ENCODE measurements at regions not wholly inside any gene's neighbourhood (a gene's known extent, or its start where the extent isn't known, plus 50 kb on each side); places are given as distances from the start of the nearest gene placed in this dataset.

DNA sequence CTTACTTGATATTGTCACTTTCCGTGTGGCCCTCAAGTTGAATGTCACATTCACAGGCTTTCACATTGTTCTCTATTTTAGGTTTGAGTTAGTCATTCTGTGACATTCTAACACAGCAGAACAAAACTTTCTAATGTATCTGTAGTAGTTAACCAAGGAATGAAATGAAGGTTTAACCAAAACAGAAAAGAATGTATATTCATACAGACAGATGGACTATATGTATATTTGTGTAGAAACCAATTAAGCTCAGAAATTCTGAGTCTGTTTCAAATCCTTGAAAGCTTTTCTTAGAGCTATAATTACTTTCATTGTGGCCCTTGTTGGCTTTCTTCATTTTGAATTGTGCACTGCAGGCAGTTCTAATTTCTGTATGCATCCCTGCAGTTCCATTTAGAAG, 654.7 kb downstream of the LRRC70 start (continued):
- TF ChIP-seq, protein P1, sequence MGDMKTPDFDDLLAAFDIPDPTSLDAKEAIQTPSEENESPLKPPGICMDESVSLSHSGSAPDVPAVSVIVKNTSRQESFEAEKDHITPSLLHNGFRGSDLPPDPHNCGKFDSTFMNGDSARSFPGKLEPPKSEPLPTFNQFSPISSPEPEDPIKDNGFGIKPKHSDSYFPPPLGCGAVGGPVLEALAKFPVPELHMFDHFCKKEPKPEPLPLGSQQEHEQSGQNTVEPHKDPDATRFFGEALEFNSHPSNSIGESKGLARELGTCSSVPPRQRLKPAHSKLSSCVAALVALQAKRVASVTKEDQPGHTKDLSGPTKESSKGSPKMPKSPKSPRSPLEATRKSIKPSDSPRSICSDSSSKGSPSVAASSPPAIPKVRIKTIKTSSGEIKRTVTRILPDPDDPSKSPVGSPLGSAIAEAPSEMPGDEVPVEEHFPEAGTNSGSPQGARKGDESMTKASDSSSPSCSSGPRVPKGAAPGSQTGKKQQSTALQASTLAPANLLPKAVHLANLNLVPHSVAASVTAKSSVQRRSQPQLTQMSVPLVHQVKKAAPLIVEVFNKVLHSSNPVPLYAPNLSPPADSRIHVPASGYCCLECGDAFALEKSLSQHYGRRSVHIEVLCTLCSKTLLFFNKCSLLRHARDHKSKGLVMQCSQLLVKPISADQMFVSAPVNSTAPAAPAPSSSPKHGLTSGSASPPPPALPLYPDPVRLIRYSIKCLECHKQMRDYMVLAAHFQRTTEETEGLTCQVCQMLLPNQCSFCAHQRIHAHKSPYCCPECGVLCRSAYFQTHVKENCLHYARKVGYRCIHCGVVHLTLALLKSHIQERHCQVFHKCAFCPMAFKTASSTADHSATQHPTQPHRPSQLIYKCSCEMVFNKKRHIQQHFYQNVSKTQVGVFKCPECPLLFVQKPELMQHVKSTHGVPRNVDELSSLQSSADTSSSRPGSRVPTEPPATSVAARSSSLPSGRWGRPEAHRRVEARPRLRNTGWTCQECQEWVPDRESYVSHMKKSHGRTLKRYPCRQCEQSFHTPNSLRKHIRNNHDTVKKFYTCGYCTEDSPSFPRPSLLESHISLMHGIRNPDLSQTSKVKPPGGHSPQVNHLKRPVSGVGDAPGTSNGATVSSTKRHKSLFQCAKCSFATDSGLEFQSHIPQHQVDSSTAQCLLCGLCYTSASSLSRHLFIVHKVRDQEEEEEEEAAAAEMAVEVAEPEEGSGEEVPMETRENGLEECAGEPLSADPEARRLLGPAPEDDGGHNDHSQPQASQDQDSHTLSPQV (IDR thresholded peaks at IDR 0.05), result no peak
- TF ChIP-seq RAD21 (IDR thresholded peaks at IDR 0.05; ENCODE audit: insufficient read depth, low read depth, low read length) (no peak), HCFC1 (IDR thresholded peaks at IDR 0.05; ENCODE audit: low read length) (no peak), ZNF24 (IDR thresholded peaks at IDR 0.05) (no peak), MTA2 (IDR thresholded peaks at IDR 0.05; ENCODE audit: low read depth) (no peak)
- TF ChIP-seq, protein P2, sequence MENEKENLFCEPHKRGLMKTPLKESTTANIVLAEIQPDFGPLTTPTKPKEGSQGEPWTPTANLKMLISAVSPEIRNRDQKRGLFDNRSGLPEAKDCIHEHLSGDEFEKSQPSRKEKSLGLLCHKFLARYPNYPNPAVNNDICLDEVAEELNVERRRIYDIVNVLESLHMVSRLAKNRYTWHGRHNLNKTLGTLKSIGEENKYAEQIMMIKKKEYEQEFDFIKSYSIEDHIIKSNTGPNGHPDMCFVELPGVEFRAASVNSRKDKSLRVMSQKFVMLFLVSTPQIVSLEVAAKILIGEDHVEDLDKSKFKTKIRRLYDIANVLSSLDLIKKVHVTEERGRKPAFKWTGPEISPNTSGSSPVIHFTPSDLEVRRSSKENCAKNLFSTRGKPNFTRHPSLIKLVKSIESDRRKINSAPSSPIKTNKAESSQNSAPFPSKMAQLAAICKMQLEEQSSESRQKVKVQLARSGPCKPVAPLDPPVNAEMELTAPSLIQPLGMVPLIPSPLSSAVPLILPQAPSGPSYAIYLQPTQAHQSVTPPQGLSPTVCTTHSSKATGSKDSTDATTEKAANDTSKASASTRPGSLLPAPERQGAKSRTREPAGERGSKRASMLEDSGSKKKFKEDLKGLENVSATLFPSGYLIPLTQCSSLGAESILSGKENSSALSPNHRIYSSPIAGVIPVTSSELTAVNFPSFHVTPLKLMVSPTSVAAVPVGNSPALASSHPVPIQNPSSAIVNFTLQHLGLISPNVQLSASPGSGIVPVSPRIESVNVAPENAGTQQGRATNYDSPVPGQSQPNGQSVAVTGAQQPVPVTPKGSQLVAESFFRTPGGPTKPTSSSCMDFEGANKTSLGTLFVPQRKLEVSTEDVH (IDR thresholded peaks at IDR 0.05; ENCODE audit: low read depth, partially characterized antibody), result no peak

DNA sequence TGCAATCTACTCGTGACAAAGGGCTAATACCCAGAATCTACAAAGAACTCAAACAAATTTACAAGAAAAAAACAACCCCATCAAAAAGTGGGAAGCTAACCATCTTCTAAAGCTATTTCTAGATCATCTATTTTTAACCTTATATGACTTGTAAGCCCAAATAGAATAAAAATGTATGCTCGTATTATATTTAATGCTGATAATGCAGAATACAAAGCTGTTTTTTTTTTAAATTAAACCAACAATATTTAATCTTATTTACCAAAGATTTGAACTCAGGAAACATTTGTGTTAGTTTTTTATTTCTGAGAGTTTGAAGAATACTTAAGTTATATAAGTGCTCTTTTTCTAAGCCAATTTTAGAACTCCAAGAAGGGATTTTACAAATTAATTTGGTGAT, 652.1 kb downstream of the LRRC70 start:
- H3K27me3 ChIP-seq (replicated peaks in 1 of 2; ENCODE audit: control insufficient read depth in 2 of 2, insufficient read depth in 2 of 2, low read length in 1 of 2), result no peaks in the 10 kb centered on the region
- ATAC-seq, result no peak
- no peak overlapping the region for H3K27ac ChIP-seq (ENCODE audit: control insufficient read depth, insufficient read depth)
- no peaks in the 10 kb centered on the region for H3K9me3 ChIP-seq (replicated peaks; ENCODE audit: control insufficient read depth, insufficient read depth, low read length)
- in situ Hi-C loops (cut with MboI), result no loop called here
- ChIA-PET RAD21 (ENCODE audit: unreplicated experiment) (no interaction called here), CTCF (no interaction called here), SMC1A (ENCODE audit: uncharacterized antibody, unreplicated experiment) (interaction anchor here (0.9 to 1.6 kb wide), 3 partner anchors 10 to 13 kb away, joined by 3 to 4 read pairs (median 4); no protein-coding TSS in a partner anchor), POLR2A (no interaction called here)
- 6% methylated on average over 2 of the region's 2 CpGs for WGBS (ENCODE audit: insufficient coverage, insufficient replicate concordance, low lambda C conversion rate, missing lambda C conversion rate)
- no peak overlapping the region for H3K4me2 ChIP-seq (ENCODE audit: control insufficient read depth, insufficient read depth)
- H3K36me3 ChIP-seq (ENCODE audit: control insufficient read depth in 2 of 2, insufficient read depth in 2 of 2, low read length in 1 of 2), result no peaks in the 10 kb centered on the region
- no peak overlapping the region for H3K4me3 ChIP-seq
- intact Hi-C loops (cut with micrococcal nuclease; ENCODE audit: unreplicated experiment), result no loop called here
- H3K79me2 ChIP-seq (ENCODE audit: control insufficient read depth, insufficient read depth, low read length), result no peaks in the 10 kb centered on the region
- no peak for TF ChIP-seq NFXL1 (IDR thresholded peaks at IDR 0.05; ENCODE audit: borderline replicate concordance)
- H2AFZ ChIP-seq (ENCODE audit: control insufficient read depth, low read depth, low read length), result no peak overlapping the region
- no peak for FAIRE-seq
- no peak for DNase-seq (ENCODE audit: low read depth, low spot score)
- no peak overlapping the region for H3K9ac ChIP-seq (ENCODE audit: control insufficient read depth, insufficient read depth, low read length)
- no peaks in the 10 kb centered on the region for H3K4me1 ChIP-seq (ENCODE audit: control insufficient read depth, insufficient read depth, low read length)
- no TSS peak for BruUV-seq (replicated peaks)
- H4K20me1 ChIP-seq (ENCODE audit: control insufficient read depth, insufficient read depth), result no peaks in the 10 kb centered on the region

All from GM12878 (cell line).